ENCODE measurements at regions not wholly inside any gene's neighbourhood (a gene's known extent, or its start where the extent isn't known, plus 50 kb on each side); places are given as distances from the start of the nearest gene placed in this dataset.

DNA sequence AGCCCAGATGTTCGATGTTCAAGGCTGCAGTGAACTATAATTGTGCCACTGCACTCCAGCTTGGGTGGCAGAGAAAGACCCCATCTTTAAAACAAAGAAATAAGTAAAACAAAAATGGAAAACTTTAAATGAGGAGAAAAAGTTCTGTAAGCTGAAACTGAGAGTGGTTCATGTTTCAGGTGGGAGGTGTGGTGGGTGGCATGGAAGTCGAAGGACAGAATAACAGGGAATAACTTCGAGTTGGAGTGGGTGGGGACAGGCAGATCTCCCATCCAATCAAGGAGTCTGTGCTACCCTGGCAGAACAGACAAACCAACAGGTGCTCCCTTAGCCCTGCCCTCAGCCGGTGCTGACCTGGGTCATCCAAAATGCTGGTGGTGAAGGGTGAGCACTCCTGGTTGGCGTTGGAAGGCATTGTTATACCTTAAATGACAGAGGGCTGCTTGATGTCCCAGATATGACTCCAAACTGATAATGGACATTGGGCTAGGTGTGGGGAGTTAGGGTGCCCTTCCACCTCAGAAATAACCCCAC, 328.4 kb downstream of the DYSF start:
- Histone ChIP-seq H3K4me1 (ENCODE audit: control insufficient read depth, insufficient read depth, low read length) (peaks cover 6% of the 10 kb centered on the region), H3K9me3 (ENCODE audit: control insufficient read depth in 2 of 2, low read length in 2 of 2) (no peaks in the 10 kb centered on the region), H3K36me3 (ENCODE audit: control insufficient read depth in 2 of 2, insufficient read depth in 2 of 2, low read length in 2 of 2) (no peaks in the 10 kb centered on the region), H3K27me3 (ENCODE audit: control insufficient read depth in 1 of 2, insufficient read depth in 2 of 2, low read length in 2 of 2) (peaks cover 0 to 8% of the 10 kb centered on the region in 2 donors), H3K4me3 (ENCODE audit: low read length in 2 of 2) (no peak overlapping the region), H3K27ac (ENCODE audit: low read length) (no peak overlapping the region), H3K9ac (ENCODE audit: low read length in 2 of 2) (no peak overlapping the region)

DNA sequence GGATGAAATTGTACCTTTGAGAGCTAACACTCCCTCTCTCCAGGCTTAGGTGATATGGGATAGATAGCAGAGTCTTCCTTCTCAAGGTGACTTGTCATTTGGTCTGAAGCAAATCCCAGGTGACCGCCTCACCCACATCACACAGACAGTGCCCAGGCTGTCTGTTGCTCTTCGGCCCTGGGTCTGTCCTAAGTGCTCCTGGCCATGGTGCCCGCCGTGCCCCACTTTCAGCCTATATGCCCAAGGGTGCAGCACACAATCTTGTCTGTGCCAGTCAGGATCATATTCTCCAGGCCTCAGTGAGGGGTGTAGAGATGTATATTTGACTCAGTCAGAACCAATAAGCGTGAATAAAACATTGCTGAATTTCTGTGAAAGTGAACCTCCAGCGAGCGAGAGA, 326.8 kb downstream of the DYSF start:
- H3K27me3 ChIP-seq (ENCODE audit: control insufficient read depth in 1 of 2, insufficient read depth in 2 of 2, low read length in 2 of 2), result peaks cover 0 to 8% of the 10 kb centered on the region in 2 donors
- no peaks in the 10 kb centered on the region for H3K9me3 ChIP-seq (ENCODE audit: control insufficient read depth in 2 of 2, low read length in 2 of 2)
- H3K4me3 ChIP-seq (ENCODE audit: low read length in 2 of 2), result no peak overlapping the region
- no peak overlapping the region for H3K27ac ChIP-seq (ENCODE audit: low read length)
- H3K9ac ChIP-seq (ENCODE audit: low read length in 2 of 2), result no peak overlapping the region
- peaks cover 8% of the 10 kb centered on the region for H3K4me1 ChIP-seq (ENCODE audit: control insufficient read depth, insufficient read depth, low read length)
- H3K36me3 ChIP-seq (ENCODE audit: control insufficient read depth in 2 of 2, insufficient read depth in 2 of 2, low read length in 2 of 2), result no peaks in the 10 kb centered on the region

DNA sequence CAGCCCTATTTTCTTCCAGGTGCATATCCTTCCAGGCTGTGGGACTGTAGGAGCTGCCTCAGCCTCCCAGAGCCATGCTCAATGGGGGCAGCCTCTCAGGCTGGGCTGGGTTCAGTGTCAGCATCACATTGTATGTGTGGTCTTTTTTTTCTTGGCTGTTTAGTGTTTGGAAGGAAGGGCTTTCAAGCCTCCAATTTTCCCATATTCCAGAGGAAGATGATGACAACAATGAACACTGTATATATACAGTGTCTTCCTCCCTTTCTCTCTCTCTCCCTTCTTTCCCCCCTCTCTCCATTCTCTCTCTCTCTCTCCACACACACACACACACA, 326.4 kb downstream of the DYSF start:
- H3K9ac ChIP-seq (ENCODE audit: low read length in 2 of 2), result no peak overlapping the region
- H3K4me1 ChIP-seq (ENCODE audit: control insufficient read depth, insufficient read depth, low read length), result peaks cover 8% of the 10 kb centered on the region
- no peak overlapping the region for H3K27ac ChIP-seq (ENCODE audit: low read length)

DNA sequence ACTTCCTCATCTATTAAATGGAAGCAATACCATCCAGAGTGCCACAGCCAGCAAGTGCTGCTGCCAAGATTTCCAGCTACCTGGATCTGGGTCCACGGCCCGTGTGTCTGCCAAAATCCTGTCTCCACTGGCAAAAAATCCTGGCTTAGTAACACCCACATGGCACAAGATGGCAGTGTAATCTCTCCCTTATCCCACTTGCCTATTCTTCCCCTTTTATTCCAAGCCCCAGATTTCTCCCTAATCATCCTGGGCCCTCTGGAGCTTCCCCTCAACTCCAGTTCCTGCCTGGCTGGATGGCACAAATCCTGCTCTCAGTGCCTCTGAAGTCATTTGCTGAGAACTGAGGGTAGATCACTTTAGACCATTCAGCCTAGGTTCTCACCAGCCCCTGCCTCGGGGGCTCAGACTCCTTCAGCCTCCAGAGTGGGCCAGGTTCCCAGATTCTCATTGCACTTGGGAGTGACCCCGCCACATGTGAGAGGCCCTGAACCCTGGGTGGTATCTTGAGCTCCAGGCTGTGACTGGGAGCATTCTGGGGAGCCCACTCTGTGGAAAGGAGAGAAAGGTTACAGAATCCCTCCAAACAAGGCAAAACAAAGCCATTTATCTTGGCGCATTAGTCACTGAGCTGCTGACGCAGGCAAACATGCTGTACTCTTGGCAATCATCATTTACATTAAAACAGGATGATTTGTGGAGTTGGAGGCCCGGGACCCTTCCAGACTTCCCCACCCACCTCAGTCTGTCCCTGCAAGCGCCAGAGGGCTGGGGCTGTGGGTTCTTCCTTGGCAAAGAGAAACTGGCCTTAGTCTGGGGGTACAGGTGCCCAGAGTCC, 325.8 kb downstream of the DYSF start:
- no peaks in the 10 kb centered on the region for H3K36me3 ChIP-seq (ENCODE audit: control insufficient read depth in 2 of 2, insufficient read depth in 2 of 2, low read length in 2 of 2)
- H3K9ac ChIP-seq (ENCODE audit: low read length in 2 of 2), result no peak overlapping the region
- peaks cover 0 to 8% of the 10 kb centered on the region in 2 donors for H3K27me3 ChIP-seq (ENCODE audit: control insufficient read depth in 1 of 2, insufficient read depth in 2 of 2, low read length in 2 of 2)
- H3K4me3 ChIP-seq (ENCODE audit: low read length in 2 of 2), result no peak overlapping the region
- H3K4me1 ChIP-seq (ENCODE audit: control insufficient read depth, insufficient read depth, low read length), result peaks cover 8% of the 10 kb centered on the region
- H3K27ac ChIP-seq (ENCODE audit: low read length), result no peak overlapping the region
- H3K9me3 ChIP-seq (ENCODE audit: control insufficient read depth in 2 of 2, low read length in 2 of 2), result no peaks in the 10 kb centered on the region

More for the DNA sequence above, 326.4 kb downstream of the DYSF start:
- peaks cover 0 to 8% of the 10 kb centered on the region in 2 donors for H3K27me3 ChIP-seq (ENCODE audit: control insufficient read depth in 1 of 2, insufficient read depth in 2 of 2, low read length in 2 of 2)
- H3K4me3 ChIP-seq (ENCODE audit: low read length in 2 of 2), result no peak overlapping the region
- H3K36me3 ChIP-seq (ENCODE audit: control insufficient read depth in 2 of 2, insufficient read depth in 2 of 2, low read length in 2 of 2), result no peaks in the 10 kb centered on the region
- no peaks in the 10 kb centered on the region for H3K9me3 ChIP-seq (ENCODE audit: control insufficient read depth in 2 of 2, low read length in 2 of 2)

DNA sequence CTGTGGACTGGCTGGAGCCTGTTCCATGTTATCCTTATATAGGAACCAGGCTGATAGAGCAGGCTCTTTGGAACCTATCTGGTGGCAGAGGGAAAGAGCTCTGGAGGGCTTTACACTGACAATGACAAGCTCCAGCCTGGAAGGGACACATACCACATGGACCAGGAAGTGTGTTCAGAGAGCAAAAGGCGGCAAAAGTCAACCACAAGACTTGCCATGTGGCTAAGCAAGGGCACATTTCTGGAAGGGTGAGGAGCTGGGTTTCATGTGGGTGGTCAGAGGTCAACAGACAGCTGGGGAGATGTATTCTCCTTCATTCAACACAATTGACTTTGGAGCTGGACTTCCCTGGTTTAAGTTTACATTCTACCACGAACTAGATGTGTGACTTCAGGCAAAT, 325.2 kb downstream of the DYSF start:
- peaks cover 8% of the 10 kb centered on the region for H3K4me1 ChIP-seq (ENCODE audit: control insufficient read depth, insufficient read depth, low read length)
- H3K27me3 ChIP-seq (ENCODE audit: control insufficient read depth in 1 of 2, insufficient read depth in 2 of 2, low read length in 2 of 2), result peaks cover 0 to 6% of the 10 kb centered on the region in 2 donors
- no peak overlapping the region for H3K27ac ChIP-seq (ENCODE audit: low read length)
- H3K9ac ChIP-seq (ENCODE audit: low read length in 2 of 2), result no peak overlapping the region
- H3K9me3 ChIP-seq (ENCODE audit: control insufficient read depth in 2 of 2, low read length in 2 of 2), result no peaks in the 10 kb centered on the region
- H3K36me3 ChIP-seq (ENCODE audit: control insufficient read depth in 2 of 2, insufficient read depth in 2 of 2, low read length in 2 of 2), result no peaks in the 10 kb centered on the region
- H3K4me3 ChIP-seq (ENCODE audit: low read length in 2 of 2), result no peak overlapping the region

DNA sequence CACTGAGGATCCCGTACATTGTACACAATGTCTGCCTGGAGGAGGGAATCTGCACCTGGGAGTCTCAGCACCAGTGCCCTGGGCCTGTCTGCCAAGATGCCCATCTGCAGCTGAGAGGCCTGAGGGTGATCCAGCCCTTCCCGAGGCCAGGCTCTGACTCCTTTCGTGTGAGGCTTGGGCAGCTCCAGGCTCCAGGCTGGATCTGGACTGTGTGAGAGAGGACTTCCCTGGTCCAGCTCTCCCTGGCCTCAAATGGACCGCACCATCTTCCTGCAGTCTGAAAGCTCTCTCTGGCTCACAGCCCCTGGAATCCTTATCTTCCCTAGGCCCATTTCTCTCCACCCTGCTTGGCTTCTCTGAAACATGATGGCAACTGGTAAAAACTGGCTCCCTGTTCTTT, 324.6 kb downstream of the DYSF start:
- Histone ChIP-seq H3K36me3 (ENCODE audit: control insufficient read depth in 2 of 2, insufficient read depth in 2 of 2, low read length in 2 of 2) (no peaks in the 10 kb centered on the region), H3K9me3 (ENCODE audit: control insufficient read depth in 2 of 2, low read length in 2 of 2) (peaks cover 0 to 3% of the 10 kb centered on the region in 2 donors), H3K27me3 (ENCODE audit: control insufficient read depth in 1 of 2, insufficient read depth in 2 of 2, low read length in 2 of 2) (peaks cover 0 to 6% of the 10 kb centered on the region in 2 donors), H3K9ac (ENCODE audit: low read length in 2 of 2) (no peak overlapping the region), H3K4me3 (ENCODE audit: low read length in 2 of 2) (no peak overlapping the region), H3K27ac (ENCODE audit: low read length) (no peak overlapping the region), H3K4me1 (ENCODE audit: control insufficient read depth, insufficient read depth, low read length) (peaks cover 8% of the 10 kb centered on the region)

DNA sequence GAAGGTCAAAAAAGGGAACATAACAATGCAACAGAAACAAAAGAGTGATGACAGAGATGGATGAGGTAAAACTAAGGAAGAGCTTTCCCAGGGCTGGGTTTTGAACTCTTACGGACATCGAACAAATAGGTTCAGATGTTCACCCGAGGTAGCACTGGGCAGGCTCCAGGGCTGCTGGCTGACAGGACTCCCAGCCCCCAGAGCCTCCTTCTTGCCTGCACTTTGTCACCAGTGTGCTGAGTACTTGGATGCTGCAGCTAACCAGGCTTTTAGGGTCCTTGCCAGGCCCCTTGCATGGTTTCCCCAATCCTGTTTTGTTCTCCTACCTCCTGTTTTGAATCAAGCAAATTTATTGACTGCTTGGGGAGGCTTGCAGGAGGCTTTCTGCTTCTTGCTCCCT, 322.9 kb downstream of the DYSF start:
- no peak overlapping the region for H3K4me3 ChIP-seq (ENCODE audit: low read length in 2 of 2)
- H3K4me1 ChIP-seq (ENCODE audit: control insufficient read depth, insufficient read depth, low read length), result peaks cover 8% of the 10 kb centered on the region
- H3K27ac ChIP-seq (ENCODE audit: low read length), result no peak overlapping the region
- peaks cover 0 to 1% of the 10 kb centered on the region in 2 donors for H3K27me3 ChIP-seq (ENCODE audit: control insufficient read depth in 1 of 2, insufficient read depth in 2 of 2, low read length in 2 of 2)
- no peak overlapping the region for H3K9ac ChIP-seq (ENCODE audit: low read length in 2 of 2)
- H3K36me3 ChIP-seq (ENCODE audit: control insufficient read depth in 2 of 2, insufficient read depth in 2 of 2, low read length in 2 of 2), result no peaks in the 10 kb centered on the region
- peaks cover 0 to 4% of the 10 kb centered on the region in 2 donors for H3K9me3 ChIP-seq (ENCODE audit: control insufficient read depth in 2 of 2, low read length in 2 of 2)

DNA sequence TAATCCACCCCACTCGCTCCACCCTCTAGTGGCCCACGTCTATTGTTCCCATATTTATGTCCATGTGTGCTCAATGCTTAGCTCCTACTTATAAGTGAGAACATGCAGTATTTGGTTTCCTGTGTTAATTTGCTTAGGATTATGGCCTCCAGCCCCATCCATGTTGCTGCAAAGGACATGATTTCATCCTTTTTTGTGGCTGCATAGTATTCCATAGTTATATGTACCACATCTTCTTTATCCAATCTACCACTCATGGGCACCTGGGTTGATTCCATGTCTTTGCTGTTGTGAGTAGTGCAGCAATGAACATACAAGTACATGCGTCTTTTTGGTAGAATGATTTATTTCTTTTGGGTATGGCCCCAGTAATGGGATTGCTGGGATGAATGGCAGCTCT, 319.9 kb downstream of the DYSF start:
- peaks cover 2% of the 10 kb centered on the region for H3K4me1 ChIP-seq (ENCODE audit: control insufficient read depth, insufficient read depth, low read length)
- H3K4me3 ChIP-seq (ENCODE audit: low read length in 2 of 2), result no peak overlapping the region
- no peaks in the 10 kb centered on the region for H3K36me3 ChIP-seq (ENCODE audit: control insufficient read depth in 2 of 2, insufficient read depth in 2 of 2, low read length in 2 of 2)
- no peaks in the 10 kb centered on the region for H3K27me3 ChIP-seq (ENCODE audit: control insufficient read depth in 1 of 2, insufficient read depth in 2 of 2, low read length in 2 of 2)
- no peak overlapping the region for H3K9ac ChIP-seq (ENCODE audit: low read length in 2 of 2)
- peaks cover 3 to 10% of the 10 kb centered on the region in 2 donors for H3K9me3 ChIP-seq (ENCODE audit: control insufficient read depth in 2 of 2, low read length in 2 of 2)
- no peak overlapping the region for H3K27ac ChIP-seq (ENCODE audit: low read length)

DNA sequence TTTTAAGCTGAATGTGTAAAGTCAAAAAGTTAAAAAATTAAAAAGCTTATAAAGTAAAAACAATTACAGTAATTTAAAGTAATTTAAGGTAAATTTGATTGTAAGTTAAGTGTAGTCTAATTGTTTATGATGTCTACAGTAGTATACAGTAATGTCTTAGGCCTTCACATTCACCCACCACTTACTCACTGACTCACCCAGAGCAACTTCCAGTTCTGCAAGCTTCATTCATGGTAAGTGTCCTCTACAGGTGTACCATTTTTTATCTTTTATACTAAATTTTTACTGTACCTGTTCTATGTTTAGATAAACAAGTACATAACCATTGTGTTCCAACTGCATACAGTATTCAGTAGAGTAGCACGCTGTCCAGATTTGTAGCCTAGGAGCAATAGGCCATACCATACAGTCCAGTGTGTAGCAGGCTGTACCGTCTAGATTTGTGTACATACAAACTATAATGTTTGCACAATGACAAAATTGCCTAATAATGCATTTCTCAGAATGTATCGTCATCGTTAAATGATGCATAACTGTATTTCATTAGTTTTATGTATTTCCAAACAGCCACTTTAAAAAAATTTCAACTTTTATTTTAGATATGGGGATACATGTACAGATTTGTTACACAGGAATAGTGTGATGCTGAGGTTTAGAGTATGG, 319.3 kb downstream of the DYSF start:
- Histone ChIP-seq H3K4me1 (ENCODE audit: control insufficient read depth, insufficient read depth, low read length) (peaks cover 2% of the 10 kb centered on the region), H3K36me3 (ENCODE audit: control insufficient read depth in 2 of 2, insufficient read depth in 2 of 2, low read length in 2 of 2) (no peaks in the 10 kb centered on the region), H3K9ac (ENCODE audit: low read length in 2 of 2) (no peak overlapping the region), H3K27ac (ENCODE audit: low read length) (no peak overlapping the region), H3K9me3 (ENCODE audit: control insufficient read depth in 2 of 2, low read length in 2 of 2) (peaks cover 3 to 10% of the 10 kb centered on the region in 2 donors), H3K27me3 (ENCODE audit: control insufficient read depth in 1 of 2, insufficient read depth in 2 of 2, low read length in 2 of 2) (no peaks in the 10 kb centered on the region), H3K4me3 (ENCODE audit: low read length in 2 of 2) (no peak overlapping the region)

DNA sequence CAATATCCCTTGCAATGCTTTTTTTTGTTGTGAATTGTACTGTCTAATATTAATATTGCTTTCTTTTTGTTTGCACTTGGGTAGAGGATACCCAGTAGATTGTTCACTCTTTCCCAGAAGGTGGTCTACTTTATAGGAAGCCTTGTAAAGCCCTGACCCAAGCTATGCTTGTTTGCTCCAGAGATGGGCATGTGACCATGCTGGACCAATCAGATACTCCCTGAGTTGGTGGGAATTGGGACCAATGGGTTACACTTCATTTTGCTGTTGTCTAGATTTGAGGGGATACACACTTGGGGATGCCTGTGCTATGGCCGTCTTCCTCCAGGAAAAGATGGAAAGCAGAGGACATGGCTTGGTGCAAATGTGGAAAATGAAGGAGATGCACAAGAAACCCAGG, 314.3 kb downstream of the DYSF start:
- no peaks in the 10 kb centered on the region for H3K4me1 ChIP-seq (ENCODE audit: control insufficient read depth, insufficient read depth, low read length)
- H3K27me3 ChIP-seq (ENCODE audit: control insufficient read depth in 1 of 2, insufficient read depth in 2 of 2, low read length in 2 of 2), result no peaks in the 10 kb centered on the region
- no peaks in the 10 kb centered on the region for H3K36me3 ChIP-seq (ENCODE audit: control insufficient read depth in 2 of 2, insufficient read depth in 2 of 2, low read length in 2 of 2)
- no peak overlapping the region for H3K4me3 ChIP-seq (ENCODE audit: low read length in 2 of 2)
- no peak overlapping the region for H3K27ac ChIP-seq (ENCODE audit: low read length)
- peaks cover 3 to 6% of the 10 kb centered on the region in 2 donors for H3K9me3 ChIP-seq (ENCODE audit: control insufficient read depth in 2 of 2, low read length in 2 of 2)
- no peak overlapping the region for H3K9ac ChIP-seq (ENCODE audit: low read length in 2 of 2)

DNA sequence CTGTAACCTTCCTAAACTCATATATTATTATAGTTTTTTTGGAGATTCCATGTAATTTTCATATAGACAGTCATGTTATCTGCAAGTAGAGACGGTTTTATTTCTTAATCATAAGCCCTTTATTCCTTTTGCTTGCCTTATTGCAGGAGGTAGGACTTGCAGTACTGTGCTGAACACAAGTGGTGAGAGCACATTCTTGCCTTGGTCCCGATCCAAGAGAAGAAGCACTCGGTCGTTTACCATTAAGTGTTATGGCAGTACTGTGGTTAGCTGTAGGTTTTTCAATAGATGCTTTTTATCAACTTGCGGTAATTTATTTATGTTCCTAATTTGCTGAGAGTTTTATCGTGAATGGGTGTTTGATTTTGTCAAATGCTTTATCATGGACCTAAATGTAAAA, 305.7 kb downstream of the DYSF start:
- H3K4me3 ChIP-seq (ENCODE audit: low read length in 2 of 2), result no peak overlapping the region
- H3K9me3 ChIP-seq (ENCODE audit: control insufficient read depth in 2 of 2, low read length in 2 of 2), result no peaks in the 10 kb centered on the region
- H3K36me3 ChIP-seq (ENCODE audit: control insufficient read depth in 2 of 2, insufficient read depth in 2 of 2, low read length in 2 of 2), result no peaks in the 10 kb centered on the region
- H3K27ac ChIP-seq (ENCODE audit: low read length), result no peak overlapping the region
- no peak overlapping the region for H3K9ac ChIP-seq (ENCODE audit: low read length in 2 of 2)
- H3K4me1 ChIP-seq (ENCODE audit: control insufficient read depth, insufficient read depth, low read length), result no peaks in the 10 kb centered on the region
- no peaks in the 10 kb centered on the region for H3K27me3 ChIP-seq (ENCODE audit: control insufficient read depth in 1 of 2, insufficient read depth in 2 of 2, low read length in 2 of 2)
